C1 segment of cervical spinal cord (tissue), 14 donors: ENCODE measurements at regions not wholly inside any gene's neighbourhood (a gene's known extent, or its start where the extent isn't known, plus 50 kb on each side); places are given as distances from the start of the nearest gene placed in this dataset.
A peak's percentile ranks its signal among the peaks of the same experiment; 100 is the strongest.

Experiments
- DNase-seq, 14 donors: peaks; one replicate each; lab custom pipeline; 2025; lab: John Stamatoyannopoulos, UW

DNA sequence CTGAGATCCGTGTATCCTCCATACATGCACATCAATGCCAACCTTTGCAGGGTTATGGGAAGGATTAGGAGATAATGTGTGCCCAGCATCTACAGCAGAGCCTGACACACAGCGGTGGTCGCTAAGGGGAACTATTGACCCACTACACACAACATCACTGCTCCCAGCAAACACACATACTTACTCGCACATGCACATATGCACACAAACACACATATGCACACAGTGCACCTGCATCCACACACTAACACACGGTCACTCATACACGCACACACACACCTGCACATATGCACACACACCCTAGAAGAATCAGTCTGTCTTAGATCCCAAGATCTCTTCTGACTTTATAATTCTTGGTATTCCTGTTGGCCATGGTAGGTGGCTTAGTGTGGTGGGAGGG, 118.3 kb downstream of the GYPC start:
- no peak for DNase-seq

DNA sequence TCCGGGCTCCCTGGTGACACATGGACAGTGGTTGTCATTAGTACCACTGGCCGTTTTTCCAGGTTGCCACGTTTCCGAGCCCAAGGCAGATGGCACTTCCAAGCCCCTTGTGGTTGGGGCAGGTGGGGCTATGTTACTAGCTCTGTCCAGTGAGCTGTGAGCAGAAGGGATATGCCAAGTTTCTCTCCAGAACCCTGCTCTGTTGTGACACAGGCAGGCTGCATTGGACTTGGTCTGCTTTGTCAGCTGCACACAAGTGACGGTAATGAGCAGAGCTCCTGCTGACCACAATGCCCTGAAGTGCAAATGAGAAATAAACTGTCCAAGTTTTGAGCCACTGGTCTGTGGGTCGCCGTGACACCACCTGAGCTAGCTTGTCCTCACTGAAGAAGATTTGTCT, 118.8 kb downstream of the GYPC start:
- no peak for DNase-seq

DNA sequence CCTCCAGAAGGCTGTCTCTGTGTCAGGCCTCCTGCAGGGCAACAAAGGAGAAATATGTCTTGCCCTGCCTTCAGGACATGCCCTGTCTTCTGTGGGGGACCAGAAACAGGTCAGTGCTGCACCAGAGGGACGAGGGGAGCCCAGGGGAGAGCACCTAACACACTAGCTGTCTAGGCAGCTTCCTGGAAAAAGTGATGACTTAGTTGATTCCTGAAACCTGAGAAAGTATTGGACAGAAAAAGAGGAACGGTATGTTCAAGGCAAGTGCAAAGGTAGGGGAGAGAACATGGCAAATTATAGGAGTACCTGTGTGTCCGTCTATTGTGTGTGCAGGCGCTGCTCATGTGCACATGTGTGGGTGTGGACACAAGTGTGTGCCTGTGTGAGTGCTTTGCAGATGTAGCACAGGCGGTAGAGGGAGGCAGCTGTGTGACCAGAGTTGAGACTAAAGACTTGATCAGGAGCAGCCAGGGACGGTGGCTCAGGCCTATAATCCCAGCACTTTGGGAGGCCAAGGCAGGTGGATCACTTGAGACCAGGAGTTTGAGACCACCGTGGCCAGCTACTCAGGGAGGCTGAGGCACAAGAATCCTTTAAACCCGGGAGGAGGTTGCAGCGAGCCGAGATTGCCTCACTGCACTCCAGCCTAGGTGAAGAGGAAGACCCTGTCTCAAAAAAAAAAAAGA, 119.5 kb downstream of the GYPC start:
- DNase-seq = no peak

- DNase-seq = no peak
These were observed 120.3 kb downstream of the GYPC start for GRCh38 chr2:126776255-126776654.

GRCh38 chr2:126776692-126777619, 121.0 kb downstream of the GYPC start:
- DNase-seq = peak in 13 of 14 donors; percentile 5 to 85 (median 62)

GRCh38 chr2:126777620-126777978, 121.1 kb upstream of the TEX51 start:
- DNase-seq = no peak

GRCh38 chr2:126778561-126779501, 119.9 kb upstream of the TEX51 start:
- no peak for DNase-seq

DNA sequence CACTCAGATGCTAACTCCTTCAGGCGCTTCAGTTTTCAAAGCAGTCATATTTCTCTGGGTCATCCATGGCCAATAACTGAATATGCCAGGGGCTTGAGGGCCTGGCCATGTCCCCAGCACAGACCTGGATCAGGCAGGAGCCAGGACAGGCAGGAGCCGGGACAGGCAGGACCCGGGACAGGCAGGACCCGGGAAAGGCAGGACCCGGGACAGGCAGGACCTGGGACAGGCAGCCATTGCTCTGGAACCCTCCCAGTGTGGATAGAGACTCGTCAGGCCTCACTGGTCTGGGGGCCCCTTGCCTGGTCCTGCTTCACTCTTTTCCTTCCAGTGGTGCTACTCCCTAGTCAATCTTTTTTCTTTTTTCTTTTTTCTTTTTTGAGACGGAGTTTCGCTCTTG, 117.5 kb upstream of the TEX51 start:
- no peak for DNase-seq

GRCh38 chr2:126781806-126782205, 116.9 kb upstream of the TEX51 start:
- no peak for DNase-seq

- DNase-seq = no peak
These were observed 116.0 kb upstream of the TEX51 start for GRCh38 chr2:126782648-126783047.

DNA sequence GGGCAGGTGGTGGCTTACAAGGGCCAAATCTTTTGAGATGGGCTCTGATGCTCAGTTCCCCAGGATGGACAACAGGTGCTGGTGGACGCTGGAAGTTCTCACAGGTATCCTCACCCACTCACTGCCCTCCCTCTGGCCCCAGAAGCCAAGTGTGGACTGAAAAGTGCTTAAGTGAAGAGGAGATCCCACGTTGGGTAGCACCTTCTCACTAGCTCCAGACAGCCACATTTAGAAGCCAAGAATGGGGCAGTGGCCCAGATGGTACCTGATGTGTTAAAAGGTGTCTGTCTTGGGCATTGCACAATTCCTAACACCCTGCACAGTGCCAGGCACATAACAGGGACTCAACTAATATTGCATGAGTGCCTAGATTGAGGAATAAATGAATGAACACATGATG, 115.3 kb upstream of the TEX51 start:
- no peak for DNase-seq

DNA sequence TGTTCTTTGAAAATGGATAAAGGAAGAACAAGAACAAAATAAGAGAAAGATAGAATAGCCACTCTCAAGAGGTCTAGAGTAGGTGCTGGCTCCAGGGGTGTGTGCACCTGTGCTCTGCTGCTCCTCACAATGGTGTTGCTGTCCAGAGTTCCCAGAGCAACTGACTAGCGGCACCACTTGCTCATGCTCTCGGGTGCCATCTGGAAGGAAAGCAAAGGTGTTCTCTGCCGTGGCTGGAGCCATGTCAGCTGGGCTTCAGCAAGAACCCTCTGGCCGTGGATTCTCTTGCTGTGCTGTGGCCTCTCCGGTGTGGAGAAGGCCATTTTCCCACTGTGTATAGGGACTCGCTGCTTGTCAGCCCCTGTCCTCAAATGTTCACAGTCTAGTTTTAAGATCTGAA, 114.6 kb upstream of the TEX51 start:
- no peak for DNase-seq

GRCh38 chr2:126784621-126785020, 114.1 kb upstream of the TEX51 start:
- no peak for DNase-seq

- DNase-seq = no peak
These were observed 113.5 kb upstream of the TEX51 start for GRCh38 chr2:126785236-126785635.

DNA sequence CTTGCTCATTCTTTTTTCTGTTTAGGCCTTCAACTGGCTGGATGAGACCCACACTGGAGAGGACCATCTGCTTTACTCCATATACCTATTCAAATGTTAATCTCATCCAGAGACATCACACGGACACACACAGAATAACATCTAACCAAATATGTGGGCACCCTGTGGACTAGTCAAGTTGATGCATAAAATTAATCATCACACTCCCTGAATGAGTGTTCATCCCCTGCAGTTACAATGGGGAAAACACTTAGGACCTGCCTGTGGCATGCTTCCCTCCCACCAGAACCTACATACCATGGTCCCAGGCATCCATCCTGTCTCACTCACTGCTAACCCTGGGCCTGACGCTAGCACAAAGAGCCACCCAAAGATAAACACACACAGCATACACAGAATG, 112.8 kb upstream of the TEX51 start:
- no peak for DNase-seq

DNA sequence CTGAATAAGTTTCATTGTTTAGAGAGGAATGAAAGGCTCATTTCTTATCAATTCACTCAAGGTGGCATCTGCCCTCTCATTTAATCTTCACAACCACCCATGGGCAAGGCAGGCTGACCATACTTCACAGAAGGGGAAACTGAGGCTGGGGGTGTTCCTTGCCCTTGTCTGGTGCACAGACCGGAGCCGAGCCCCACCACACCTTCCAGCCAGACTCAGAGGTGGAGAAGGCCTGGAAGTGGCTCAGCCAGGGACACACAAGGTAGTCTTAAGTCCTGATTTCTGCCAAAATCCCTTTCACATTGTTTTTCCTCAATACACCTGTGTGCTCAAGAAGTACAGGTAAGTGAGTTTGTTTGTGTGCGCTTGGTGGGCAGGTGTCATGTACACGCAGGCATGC, 111.9 kb upstream of the TEX51 start:
- no peak for DNase-seq

GRCh38 chr2:126787289-126787688, 111.4 kb upstream of the TEX51 start:
- DNase-seq = no peak

GRCh38 chr2:126788113-126788512, 110.6 kb upstream of the TEX51 start:
- DNase-seq = no peak

- no peak for DNase-seq
These were observed 110.0 kb upstream of the TEX51 start for GRCh38 chr2:126788652-126789051.

GRCh38 chr2:126790987-126791780, 107.5 kb upstream of the TEX51 start:
- no peak for DNase-seq

- no peak for DNase-seq
These were observed 106.5 kb upstream of the TEX51 start for GRCh38 chr2:126792186-126792585.
